H9 (cell line): ENCODE measurements at regions not wholly inside any gene's neighbourhood (a gene's known extent, or its start where the extent isn't known, plus 50 kb on each side); places are given as distances from the start of the nearest gene placed in this dataset.
A peak's percentile ranks its signal among the peaks of the same experiment; 100 is the strongest.

Source experiments
- DNase-seq: peaks from one replicate; pipeline ENCODE4 v3.0.0-alpha.2; 2017
- H2AFZ ChIP-seq: one replicate; pipeline ENCODE4 v1.6.1; 2013; ENCODE audit warnings: mild to moderate bottlenecking, low read length, control low read depth, moderate library complexity
- H2AK5ac ChIP-seq: 2 replicates; pipeline ENCODE4 v1.6.1; 2013; ENCODE audit warnings: low read length, control low read depth, mixed read lengths; ENCODE audit not compliant: insufficient read length
- H2BK120ac ChIP-seq: one replicate; pipeline ENCODE4 v1.6.1; 2013; ENCODE audit warnings: low read depth, mild to moderate bottlenecking, low read length, control low read depth, inconsistent platforms; ENCODE audit not compliant: poor library complexity, severe bottlenecking
- H2BK12ac ChIP-seq: 2 replicates; pipeline ENCODE4 v1.6.1; 2013; ENCODE audit warnings: low read length, control low read depth, mixed read lengths, low read depth; ENCODE audit not compliant: insufficient read length
- H2BK15ac ChIP-seq: 2 replicates; pipeline ENCODE4 v1.6.1; 2013; ENCODE audit warnings: low read depth, low read length, control low read depth
- H2BK20ac ChIP-seq: one replicate; pipeline ENCODE4 v1.6.1; 2013; ENCODE audit warnings: low read depth, mild to moderate bottlenecking, low read length, control low read depth, inconsistent platforms; ENCODE audit not compliant: poor library complexity, severe bottlenecking
- H2BK5ac ChIP-seq: 2 replicates; pipeline ENCODE4 v1.6.1; 2013; ENCODE audit warnings: low read length, control low read depth, mixed read lengths; ENCODE audit not compliant: insufficient read length
- H3K14ac ChIP-seq: 2 replicates; pipeline ENCODE4 v1.6.1; 2013; ENCODE audit warnings: low read length, control low read depth; ENCODE audit not compliant: insufficient read depth
- H3K18ac ChIP-seq: 2 replicates; pipeline ENCODE4 v1.6.1; 2013; ENCODE audit warnings: low read depth, mild to moderate bottlenecking, mixed read lengths, low read length, control low read depth; ENCODE audit not compliant: insufficient read length
- H3K23ac ChIP-seq: 2 replicates; pipeline ENCODE4 v1.6.1; 2013; ENCODE audit warnings: low read length, control low read depth, mixed read lengths, low read depth; ENCODE audit not compliant: insufficient read length
- H3K23me2 ChIP-seq: 2 replicates; pipeline ENCODE4 v1.6.1; 2013; ENCODE audit warnings: low read depth, mild to moderate bottlenecking, mixed read lengths, low read length, control low read depth; ENCODE audit not compliant: insufficient read length, poor library complexity, severe bottlenecking
- H3K27ac ChIP-seq: 2 replicates; pipeline ENCODE4 v1.5.1; 2013; ENCODE audit warnings: low read length, control low read depth, mixed read lengths, low read depth; ENCODE audit not compliant: insufficient read length
- H3K27me3 ChIP-seq: 2 replicates; pipeline ENCODE4 v1.6.1; 2013; ENCODE audit warnings: low read length, control low read depth, inconsistent platforms; ENCODE audit not compliant: insufficient read depth
- H3K4ac ChIP-seq: 2 replicates; pipeline ENCODE4 v1.6.1; 2013; ENCODE audit warnings: low read depth, mild to moderate bottlenecking, control low read depth, inconsistent platforms, low read length, moderate library complexity
- H3K4me1 ChIP-seq: 2 replicates; pipeline ENCODE4 v1.6.1; 2013; ENCODE audit warnings: low read length, control low read depth, inconsistent platforms; ENCODE audit not compliant: insufficient read depth
- H3K4me2 ChIP-seq: 2 replicates; pipeline ENCODE4 v1.6.1; 2013; ENCODE audit warnings: low read length, control low read depth, mixed read lengths; ENCODE audit not compliant: insufficient read length, insufficient read depth
- H3K56ac ChIP-seq: 2 replicates; pipeline ENCODE4 v1.6.1; 2013; ENCODE audit warnings: low read depth, mild to moderate bottlenecking, mixed read lengths, low read length, control low read depth; ENCODE audit not compliant: insufficient read length
- H3K79me1 ChIP-seq: 2 replicates; pipeline ENCODE4 v1.6.1; 2013; ENCODE audit warnings: low read depth, mild to moderate bottlenecking, moderate library complexity, low read length, control low read depth, inconsistent platforms; ENCODE audit not compliant: insufficient read depth, poor library complexity, severe bottlenecking
- H3K79me2 ChIP-seq: 2 replicates; pipeline ENCODE4 v1.6.1; 2013; ENCODE audit warnings: low read length, control low read depth, inconsistent platforms; ENCODE audit not compliant: insufficient read depth
- H3K9ac ChIP-seq: 2 replicates; pipeline ENCODE4 v1.6.1; 2013; ENCODE audit warnings: low read length, control low read depth, mixed read lengths; ENCODE audit not compliant: insufficient read length; ENCODE audit errors: extremely low read depth
- H3K9me3 ChIP-seq: one replicate; pipeline ENCODE4 v1.6.1; 2013; ENCODE audit warnings: low read depth, low read length, inconsistent platforms; ENCODE audit not compliant: control insufficient read depth
- H3T11ph ChIP-seq: one replicate; pipeline ENCODE4 v1.6.1; 2013; ENCODE audit warnings: mild to moderate bottlenecking, low read length, control low read depth, inconsistent platforms
- H4K20me1 ChIP-seq: one replicate; pipeline ENCODE4 v1.6.1; 2013; ENCODE audit not compliant: control insufficient read depth, insufficient read length, insufficient read depth
- H4K5ac ChIP-seq: 2 replicates; pipeline ENCODE4 v1.6.1; 2013; ENCODE audit warnings: low read depth, mild to moderate bottlenecking, mixed read lengths, low read length, control low read depth; ENCODE audit not compliant: insufficient read length
- H4K8ac ChIP-seq: replicated peaks from 2 replicates; pipeline ENCODE4 v1.6.1; 2013; ENCODE audit warnings: low read length, control low read depth, mixed read lengths, low read depth; ENCODE audit not compliant: insufficient read length
- H4K91ac ChIP-seq: 2 replicates; pipeline ENCODE4 v1.6.1; 2013; ENCODE audit warnings: low read depth, mild to moderate bottlenecking, moderate library complexity, mixed read lengths, low read length, control low read depth; ENCODE audit not compliant: insufficient read length
- H3K27ac Mint-ChIP-seq, 3 experiments: 2 replicates in 2 of 3; 3 replicates in 1 of 3; pipeline ENCODE4 v1.8.0; 2020 to 2021; ENCODE audit warnings: mixed read lengths in 3 of 3, mild to moderate bottlenecking in 1 of 3, moderate library complexity in 1 of 3
- H3K27me3 Mint-ChIP-seq: 2 replicates; pipeline ENCODE4 v1.8.0; 2021; ENCODE audit warnings: low read depth, mild to moderate bottlenecking, moderate library complexity, mixed read lengths
- H3K36me3 Mint-ChIP-seq, 3 experiments: 2 replicates in 2 of 3; 3 replicates in 1 of 3; pipeline ENCODE4 v1.8.0; 2020 to 2021; ENCODE audit warnings: low read depth in 3 of 3, mixed read lengths in 3 of 3; ENCODE audit not compliant: insufficient read depth in 1 of 3
- H3K4me1 Mint-ChIP-seq, 2 experiments: 2 replicates each; pipeline ENCODE4 v1.8.0; 2020; ENCODE audit warnings: mixed read lengths in 2 of 2
- H3K4me3 Mint-ChIP-seq, 2 experiments: 2 replicates in 1 of 2; 3 replicates in 1 of 2; pipeline ENCODE4 v1.8.0; 2020 to 2021; ENCODE audit warnings: mild to moderate bottlenecking in 2 of 2, mixed read lengths in 2 of 2, moderate library complexity in 1 of 2
- H3K9me3 Mint-ChIP-seq, 2 experiments: 2 replicates in 1 of 2; 3 replicates in 1 of 2; pipeline ENCODE4 v1.8.0; 2020; ENCODE audit warnings: mild to moderate bottlenecking in 2 of 2, mixed read lengths in 2 of 2, moderate library complexity in 1 of 2
- CTCF ChIP-seq: fragments of 200-600 bp; sonication (generic); conservative IDR thresholded peaks from 3 replicates; pipeline ENCODE4 v1.8.0; 2021; ENCODE audit warnings: antibody characterized with exemption, mild to moderate bottlenecking
- WGBS: extraction: QIAGEN DNeasy Blood & Tissue Kit; methylation state at CpG from one replicate; pipeline ENCODE4 v1.1.7; 2013; ENCODE audit warnings: missing lambda C conversion rate, low lambda C conversion rate, mixed read lengths; ENCODE audit not compliant: insufficient read length; ENCODE audit errors: extremely low coverage; 5-methylcytosine and 5-hydroxymethylcytosine counted together

DNA sequence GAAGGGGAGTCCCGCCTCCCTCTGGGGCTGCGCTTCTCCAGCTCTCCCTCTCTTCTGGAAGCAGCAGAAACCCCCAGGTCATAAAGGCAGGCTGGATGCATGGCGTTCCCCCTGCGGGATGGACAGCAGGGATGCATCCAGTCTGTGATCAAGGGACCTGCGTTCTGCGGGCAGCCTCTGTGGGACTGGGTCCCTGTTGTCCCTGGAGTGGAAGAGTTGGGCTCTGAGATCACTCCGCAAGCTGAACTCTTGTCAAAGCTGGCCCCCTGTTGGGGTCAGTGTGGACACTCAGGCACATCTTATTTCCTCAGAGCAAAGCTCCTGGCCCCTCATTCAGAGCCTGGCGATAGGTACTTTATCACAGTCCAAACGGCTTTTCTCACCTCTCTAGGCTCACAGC lies 341.2 kb downstream of the PTPRU start:
- Mint-ChIP-seq H3K27me3 (no peaks in the 10 kb centered on the region; the same call in none of the 2 replicates), H3K27ac (peak overlapping the region in 1 of 3 experiments; percentile 4; a peak in 1 of 7 replicates), H3K9me3 (no peaks in the 10 kb centered on the region), H3K4me3 (no peak overlapping the region), H3K4me1 (peaks cover 7 to 26% of the 10 kb centered on the region in 2 experiments), H3K36me3 (no peaks in the 10 kb centered on the region)
- no peak overlapping the region for H2BK20ac ChIP-seq
- no peaks in the 10 kb centered on the region for H3K79me1 ChIP-seq
- no CpG with 5 or more reads among the region's 9 CpGs for WGBS
- no peaks in the 10 kb centered on the region for H3K79me2 ChIP-seq
- no peak overlapping the region for H4K5ac ChIP-seq
- H3K23me2 ChIP-seq = no peaks in the 10 kb centered on the region
- H3K9me3 ChIP-seq = no peaks in the 10 kb centered on the region
- H2AK5ac ChIP-seq = no peak overlapping the region
- no peaks in the 10 kb centered on the region for H3K4me1 ChIP-seq
- H2BK15ac ChIP-seq = no peak overlapping the region
- H2BK120ac ChIP-seq = no peak overlapping the region
- no peak overlapping the region for H3K18ac ChIP-seq
- no peak overlapping the region for H3K27ac ChIP-seq
- no peaks in the 10 kb centered on the region for H3K27me3 ChIP-seq
- H3K14ac ChIP-seq = no peak overlapping the region
- peaks cover 5% of the 10 kb centered on the region for H4K20me1 ChIP-seq
- no peak overlapping the region for H3T11ph ChIP-seq
- H3K9ac ChIP-seq = no peak overlapping the region
- no peak overlapping the region for H2BK5ac ChIP-seq
- no peak overlapping the region for H3K4ac ChIP-seq
- H3K23ac ChIP-seq = no peak overlapping the region
- no peak overlapping the region for H2BK12ac ChIP-seq
- no peak overlapping the region for H3K56ac ChIP-seq
- no peak overlapping the region for H4K8ac ChIP-seq
- H4K91ac ChIP-seq = no peak overlapping the region
- DNase-seq = peak; percentile 35
- TF ChIP-seq CTCF = no peak; the same call in 2 of the 3 replicates
- H2AFZ ChIP-seq = no peak overlapping the region
- no peak overlapping the region for H3K4me2 ChIP-seq
